ENCODE measurements at regions not wholly inside any gene's neighbourhood (a gene's known extent, or its start where the extent isn't known, plus 50 kb on each side); places are given as distances from the start of the nearest gene placed in this dataset.

- no peak overlapping the region for H3K27ac ChIP-seq (ENCODE audit: low read depth, low read length)
- ATAC-seq (no peak), DNase-seq (no peak)
- CTCF ChIA-PET = no interaction called here
- no peaks in the 10 kb centered on the region for H3K4me1 ChIP-seq (ENCODE audit: control insufficient read depth in 2 of 2, insufficient read depth in 2 of 2, low read length in 2 of 2)
- no peaks in the 10 kb centered on the region for H3K9me3 ChIP-seq (ENCODE audit: control insufficient read depth in 2 of 3, low read length in 3 of 3)
- H3K4me1 Mint-ChIP-seq = no peaks in the 10 kb centered on the region
- intact Hi-C loops (cut with micrococcal nuclease) = loop anchor here in 1 of 2 donors (2.0 to 5.0 kb wide), 2 partner anchors 232 to 818 kb away; no protein-coding TSS in a partner anchor
- H3K9me3 Mint-ChIP-seq = peaks cover 0 to 7% (median 0%) of the 10 kb centered on the region in 11 donors
- H3K4me3 Mint-ChIP-seq = no peak overlapping the region
- no peak overlapping the region for H3K4me3 ChIP-seq (ENCODE audit: low read length)
- H3K36me3 ChIP-seq (ENCODE audit: control insufficient read depth in 2 of 3, insufficient read depth in 3 of 3, low read length in 3 of 3) = no peaks in the 10 kb centered on the region
- peaks cover 2 to 29% (median 14%) of the 10 kb centered on the region in 5 donors for H3K27me3 Mint-ChIP-seq
- H3K27me3 ChIP-seq (ENCODE audit: control insufficient read depth in 2 of 2, insufficient read depth in 2 of 2, low read length in 2 of 2) = no peaks in the 10 kb centered on the region
- POLR2A ChIA-PET = no interaction called here
- H3K36me3 Mint-ChIP-seq = no peaks in the 10 kb centered on the region
- H3K27ac Mint-ChIP-seq = no peak overlapping the region
Measured at GRCh38 chr2:60118917-60119316, 434.5 kb downstream of the BCL11A start.

DNA sequence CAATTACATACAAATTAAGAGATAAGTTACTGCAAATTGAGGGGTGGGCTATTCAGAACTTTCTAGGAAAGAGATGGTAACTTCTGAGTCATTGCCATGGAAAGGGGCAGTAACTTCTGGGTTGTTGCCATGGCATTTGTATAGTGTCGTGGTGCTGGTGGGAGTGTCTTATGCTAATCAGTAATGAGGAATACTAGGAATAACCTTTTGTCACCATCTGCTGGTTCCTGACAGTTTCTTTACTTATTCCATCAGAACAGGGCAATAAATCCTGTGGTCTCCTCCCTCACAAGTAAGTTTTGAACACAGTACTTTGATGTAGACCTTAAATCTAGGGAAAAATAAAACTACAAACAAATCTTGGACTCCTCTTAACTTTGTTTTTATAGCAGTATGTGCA lies 435.4 kb downstream of the BCL11A start:
- Histone ChIP-seq H3K27me3 (ENCODE audit: control insufficient read depth in 2 of 2, insufficient read depth in 2 of 2, low read length in 2 of 2) (no peaks in the 10 kb centered on the region), H3K27ac (ENCODE audit: low read depth, low read length) (no peak overlapping the region), H3K4me1 (ENCODE audit: control insufficient read depth in 2 of 2, insufficient read depth in 2 of 2, low read length in 2 of 2) (no peaks in the 10 kb centered on the region), H3K36me3 (ENCODE audit: control insufficient read depth in 2 of 3, insufficient read depth in 3 of 3, low read length in 3 of 3) (no peaks in the 10 kb centered on the region), H3K4me3 (ENCODE audit: low read length) (no peak overlapping the region), H3K9me3 (ENCODE audit: control insufficient read depth in 2 of 3, low read length in 3 of 3) (no peaks in the 10 kb centered on the region)
- DNase-seq (no peak), ATAC-seq (no peak)
- Mint-ChIP-seq H3K36me3 (no peaks in the 10 kb centered on the region), H3K4me1 (no peaks in the 10 kb centered on the region), H3K4me3 (no peak overlapping the region), H3K27ac (no peak overlapping the region), H3K9me3 (peaks cover 0 to 7% (median 0%) of the 10 kb centered on the region in 11 donors), H3K27me3 (peaks cover 2 to 34% (median 16%) of the 10 kb centered on the region in 5 donors)
- intact Hi-C loops (cut with micrococcal nuclease) = loop anchor here in 1 of 2 donors (2.0 to 5.0 kb wide), 2 partner anchors 231 to 817 kb away; no protein-coding TSS in a partner anchor
- ChIA-PET POLR2A (no interaction called here), CTCF (no interaction called here)

DNA sequence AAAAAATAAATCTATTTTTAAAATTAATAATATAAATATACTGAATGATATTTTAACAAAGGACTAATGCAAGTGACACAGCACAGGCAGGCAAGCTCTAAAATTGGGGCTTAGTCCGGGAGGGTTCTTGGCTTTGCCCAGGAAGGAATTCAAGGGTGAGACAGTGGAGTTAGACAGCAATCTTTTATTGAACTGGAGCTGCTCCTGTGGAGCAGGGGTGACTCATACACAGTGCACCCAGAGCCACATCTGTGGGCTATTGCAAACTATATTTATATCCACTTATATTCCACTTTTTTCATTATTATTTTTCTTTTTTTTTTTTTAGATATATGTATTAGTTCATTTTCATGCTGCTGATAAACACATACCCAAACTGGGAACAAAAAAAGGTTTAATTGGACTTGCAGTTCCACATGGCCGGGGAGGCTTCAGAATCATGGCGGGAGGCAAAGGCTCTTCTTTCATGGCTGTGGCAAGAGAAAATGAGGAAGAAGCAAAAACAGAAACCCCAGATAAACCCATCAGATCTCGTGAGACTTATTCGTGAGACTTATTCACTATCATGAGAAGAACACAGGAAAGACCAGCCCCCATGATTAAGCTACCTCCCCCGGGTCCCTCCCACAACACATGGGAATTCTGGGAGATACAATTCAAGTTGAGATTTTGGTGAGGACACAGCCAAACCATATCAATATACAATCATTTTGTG lies 437.1 kb downstream of the BCL11A start:
- POLR2A ChIA-PET = no interaction called here
- H3K9me3 Mint-ChIP-seq = peaks cover 0 to 7% (median 0%) of the 10 kb centered on the region in 11 donors

DNA sequence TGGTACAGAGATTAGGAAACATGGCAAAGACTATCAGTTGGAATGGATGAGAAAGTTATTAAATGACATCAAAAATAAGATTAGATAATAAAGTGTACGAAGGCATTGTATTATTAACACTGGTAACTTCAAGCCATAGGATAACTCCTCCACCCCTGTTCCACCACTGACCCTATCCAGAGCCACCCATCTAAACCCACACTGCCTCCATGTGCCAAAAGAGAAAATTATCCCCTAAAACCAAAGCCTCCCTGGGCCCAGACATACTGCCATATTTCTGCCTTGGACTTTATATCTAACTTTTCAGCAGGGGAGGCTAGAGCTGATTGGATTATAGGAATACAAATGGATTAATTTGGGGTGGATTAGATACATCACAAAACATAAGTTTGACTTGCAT lies 443.7 kb downstream of the BCL11A start:
- no peak overlapping the region for H3K27ac Mint-ChIP-seq
- no peak for ATAC-seq
- no peak for DNase-seq
- Histone ChIP-seq H3K4me1 (ENCODE audit: control insufficient read depth in 2 of 2, insufficient read depth in 2 of 2, low read length in 2 of 2) (peaks cover 0 to 3% of the 10 kb centered on the region in 2 donors), H3K36me3 (ENCODE audit: control insufficient read depth in 2 of 3, insufficient read depth in 3 of 3, low read length in 3 of 3) (no peaks in the 10 kb centered on the region), H3K4me3 (ENCODE audit: low read length) (no peak overlapping the region), H3K27me3 (ENCODE audit: control insufficient read depth in 2 of 2, insufficient read depth in 2 of 2, low read length in 2 of 2) (no peaks in the 10 kb centered on the region), H3K9me3 (ENCODE audit: control insufficient read depth in 2 of 3, low read length in 3 of 3) (no peaks in the 10 kb centered on the region), H3K27ac (ENCODE audit: low read depth, low read length) (no peak overlapping the region)
- POLR2A ChIA-PET = no interaction called here
- peaks cover 1 to 17% (median 10%) of the 10 kb centered on the region in 7 donors for H3K4me1 Mint-ChIP-seq
- CTCF ChIA-PET = no interaction called here
- H3K4me3 Mint-ChIP-seq = no peak overlapping the region
- intact Hi-C loops (cut with micrococcal nuclease) = loop anchor here in 1 of 2 donors (10.0 kb wide), 1 partner anchor 355 kb away; no protein-coding TSS in a partner anchor
- peaks cover 0 to 14% (median 2%) of the 10 kb centered on the region in 5 donors for H3K27me3 Mint-ChIP-seq
- H3K9me3 Mint-ChIP-seq = peaks cover 0 to 5% (median 0%) of the 10 kb centered on the region in 11 donors
- H3K36me3 Mint-ChIP-seq = no peaks in the 10 kb centered on the region

More for the DNA sequence above, 437.1 kb downstream of the BCL11A start:
- no peaks in the 10 kb centered on the region for H3K36me3 Mint-ChIP-seq
- H3K27me3 Mint-ChIP-seq = peaks cover 2 to 36% (median 16%) of the 10 kb centered on the region in 5 donors
- no peaks in the 10 kb centered on the region for H3K4me1 ChIP-seq (ENCODE audit: control insufficient read depth in 2 of 2, insufficient read depth in 2 of 2, low read length in 2 of 2)
- H3K27me3 ChIP-seq (ENCODE audit: control insufficient read depth in 2 of 2, insufficient read depth in 2 of 2, low read length in 2 of 2) = no peaks in the 10 kb centered on the region
- CTCF ChIA-PET = no interaction called here
- no peaks in the 10 kb centered on the region for H3K9me3 ChIP-seq (ENCODE audit: control insufficient read depth in 2 of 3, low read length in 3 of 3)
- H3K36me3 ChIP-seq (ENCODE audit: control insufficient read depth in 2 of 3, insufficient read depth in 3 of 3, low read length in 3 of 3) = no peaks in the 10 kb centered on the region
- no peak for DNase-seq
- no peak overlapping the region for H3K27ac Mint-ChIP-seq
- no peak overlapping the region for H3K27ac ChIP-seq (ENCODE audit: low read depth, low read length)
- no peak overlapping the region for H3K4me3 Mint-ChIP-seq
- no peak overlapping the region for H3K4me3 ChIP-seq (ENCODE audit: low read length)
- intact Hi-C loops (cut with micrococcal nuclease) = loop anchor here in 1 of 2 donors (5.0 kb wide), 1 partner anchor 229 kb away; no protein-coding TSS in a partner anchor
- ATAC-seq = no peak
- no peaks in the 10 kb centered on the region for H3K4me1 Mint-ChIP-seq

GRCh38 chr2:60106836-60107529 lies 446.5 kb downstream of the BCL11A start:
- intact Hi-C loops (cut with micrococcal nuclease) = loop anchor here in 1 of 2 donors (10.0 kb wide), 1 partner anchor 352 kb away; no protein-coding TSS in a partner anchor
- Histone ChIP-seq H3K4me3 (ENCODE audit: low read length) (no peak overlapping the region), H3K36me3 (ENCODE audit: control insufficient read depth in 2 of 3, insufficient read depth in 3 of 3, low read length in 3 of 3) (no peaks in the 10 kb centered on the region), H3K4me1 (ENCODE audit: control insufficient read depth in 2 of 2, insufficient read depth in 2 of 2, low read length in 2 of 2) (peaks cover 0 to 3% of the 10 kb centered on the region in 2 donors), H3K9me3 (ENCODE audit: control insufficient read depth in 2 of 3, low read length in 3 of 3) (no peaks in the 10 kb centered on the region), H3K27ac (ENCODE audit: low read depth, low read length) (no peak overlapping the region), H3K27me3 (ENCODE audit: control insufficient read depth in 2 of 2, insufficient read depth in 2 of 2, low read length in 2 of 2) (no peaks in the 10 kb centered on the region)
- POLR2A ChIA-PET = no interaction called here
- no peaks in the 10 kb centered on the region for H3K36me3 Mint-ChIP-seq
- ATAC-seq = no peak
- H3K9me3 Mint-ChIP-seq = no peaks in the 10 kb centered on the region
- H3K27me3 Mint-ChIP-seq = peaks cover 2 to 9% (median 5%) of the 10 kb centered on the region in 5 donors
- peaks cover 6 to 22% (median 15%) of the 10 kb centered on the region in 7 donors for H3K4me1 Mint-ChIP-seq
- no peak overlapping the region for H3K4me3 Mint-ChIP-seq
- no peak overlapping the region for H3K27ac Mint-ChIP-seq
- CTCF ChIA-PET = no interaction called here
- no peak for DNase-seq

GRCh38 chr2:60105906-60106305 lies 447.5 kb downstream of the BCL11A start:
- CTCF ChIA-PET = no interaction called here

More at GRCh38 chr2:60105906-60106305, 447.5 kb downstream of the BCL11A start:
- H3K4me1 Mint-ChIP-seq = peaks cover 6 to 22% (median 15%) of the 10 kb centered on the region in 7 donors
- H3K9me3 ChIP-seq (ENCODE audit: control insufficient read depth in 2 of 3, low read length in 3 of 3) = no peaks in the 10 kb centered on the region
- POLR2A ChIA-PET = no interaction called here
- no peaks in the 10 kb centered on the region for H3K27me3 ChIP-seq (ENCODE audit: control insufficient read depth in 2 of 2, insufficient read depth in 2 of 2, low read length in 2 of 2)
- no peaks in the 10 kb centered on the region for H3K36me3 ChIP-seq (ENCODE audit: control insufficient read depth in 2 of 3, insufficient read depth in 3 of 3, low read length in 3 of 3)
- H3K27ac ChIP-seq (ENCODE audit: low read depth, low read length) = no peak overlapping the region
- intact Hi-C loops (cut with micrococcal nuclease) = loop anchor here in 1 of 2 donors (10.0 kb wide), 1 partner anchor 351 kb away; no protein-coding TSS in a partner anchor
- H3K9me3 Mint-ChIP-seq = no peaks in the 10 kb centered on the region
- no peaks in the 10 kb centered on the region for H3K36me3 Mint-ChIP-seq
- peaks cover 2 to 7% (median 5%) of the 10 kb centered on the region in 5 donors for H3K27me3 Mint-ChIP-seq
- H3K4me1 ChIP-seq (ENCODE audit: control insufficient read depth in 2 of 2, insufficient read depth in 2 of 2, low read length in 2 of 2) = peaks cover 0 to 3% of the 10 kb centered on the region in 2 donors
- DNase-seq (no peak), ATAC-seq (no peak)
- no peak overlapping the region for H3K27ac Mint-ChIP-seq
- no peak overlapping the region for H3K4me3 Mint-ChIP-seq
- H3K4me3 ChIP-seq (ENCODE audit: low read length) = no peak overlapping the region

All from naive thymus-derived CD4-positive, alpha-beta T cell (primary cell).